Loucy (cell line): ENCODE measurements at regions not wholly inside any gene's neighbourhood (a gene's known extent, or its start where the extent isn't known, plus 50 kb on each side); places are given as distances from the start of the nearest gene placed in this dataset.

Source experiments
- H2AFZ ChIP-seq: fragments of 200-600 bp; sonication (generic); 2 replicates; pipeline ENCODE4 v1.6.0; 2016; ENCODE audit warnings: antibody characterized with exemption, mild to moderate bottlenecking, low read length, moderate library complexity
- H3F3A ChIP-seq: fragments of 200-600 bp; 2 replicates; pipeline ENCODE4 v1.6.0; 2016; ENCODE audit warnings: antibody characterized with exemption, low read depth, mild to moderate bottlenecking
- H3K27me3 ChIP-seq: fragments of 200-600 bp; sonication (generic); 2 replicates; pipeline ENCODE4 v1.6.1; 2014; ENCODE audit warnings: low read length, mild to moderate bottlenecking; ENCODE audit not compliant: insufficient read depth, poor library complexity, severe bottlenecking
- H3K36me3 ChIP-seq: fragments of 200-600 bp; sonication (generic); 2 replicates; pipeline ENCODE4 v1.6.1; 2016; ENCODE audit warnings: low read length; ENCODE audit not compliant: insufficient read depth
- H3K4me1 ChIP-seq: fragments of 200-600 bp; sonication (generic); 2 replicates; pipeline ENCODE4 v1.5.1; 2014; ENCODE audit warnings: low read length, mild to moderate bottlenecking; ENCODE audit not compliant: insufficient read depth, poor library complexity, severe bottlenecking
- H3K4me2 ChIP-seq: fragments of 200-600 bp; sonication (generic); 2 replicates; pipeline ENCODE4 v1.6.0; 2014; ENCODE audit warnings: antibody characterized with exemption, low read length, low read depth, mild to moderate bottlenecking; ENCODE audit not compliant: poor library complexity, severe bottlenecking
- H3K4me3 ChIP-seq: fragments of 200-600 bp; sonication (generic); 2 replicates; pipeline ENCODE4 v1.5.1; 2014; ENCODE audit warnings: low read length, mild to moderate bottlenecking, mixed read lengths; ENCODE audit not compliant: poor library complexity, severe bottlenecking
- H3K79me2 ChIP-seq: fragments of 200-600 bp; sonication (generic); 2 replicates; pipeline ENCODE4 v1.6.1; 2014; ENCODE audit warnings: low read length; ENCODE audit not compliant: insufficient read depth
- H3K9ac ChIP-seq: fragments of 200-600 bp; sonication (generic); 2 replicates; pipeline ENCODE4 v1.6.0; 2014; ENCODE audit warnings: mild to moderate bottlenecking, low read depth, low read length, moderate library complexity; ENCODE audit not compliant: poor library complexity, severe bottlenecking
- H3K9me2 ChIP-seq: fragments of 200-600 bp; sonication (generic); replicated peaks from 2 replicates; pipeline ENCODE4 v1.6.1; 2016; ENCODE audit warnings: low read depth, low read length, mixed read lengths
- H3K9me3 ChIP-seq: fragments of 200-600 bp; sonication (generic); 2 replicates; pipeline ENCODE4 v1.6.1; 2014; ENCODE audit warnings: mild to moderate bottlenecking, antibody characterized with exemption, low read length, low read depth; ENCODE audit not compliant: insufficient read depth
- H4K20me1 ChIP-seq: fragments of 200-600 bp; sonication (generic); 2 replicates; pipeline ENCODE4 v1.6.0; 2014; ENCODE audit warnings: antibody characterized with exemption, low read length, mild to moderate bottlenecking; ENCODE audit not compliant: insufficient read depth, poor library complexity, severe bottlenecking
- CTCF ChIP-seq: fragments of 200-600 bp; sonication (generic); conservative IDR thresholded peaks from 2 replicates; pipeline ENCODE4 v1.5.1; 2014; ENCODE audit warnings: mild to moderate bottlenecking, antibody characterized with exemption, low read length
- EZH2phosphoT487 ChIP-seq: fragments of 200-600 bp; IDR thresholded peaks from 2 replicates; pipeline ENCODE4 v1.6.1; 2018; ENCODE audit warnings: antibody characterized with exemption, mild to moderate bottlenecking, moderate library complexity, borderline replicate concordance

GRCh38 chr14:34113991-34114390, 163.1 kb upstream of the EGLN3 start:
- Histone ChIP-seq H3K9me3 (0 out of 2 replicates have a peak, but pooled peaks cover 4% of the 10 kb centered on the region), H2AFZ (no peak overlapping the region), H3K4me3 (no peak overlapping the region), H3K36me3 (no peaks in the 10 kb centered on the region), H3K9me2 (no peaks in the 10 kb centered on the region), H3K27me3 (no peaks in the 10 kb centered on the region), H3K4me1 (no peaks in the 10 kb centered on the region), H3K9ac (no peak overlapping the region), H3K79me2 (no peaks in the 10 kb centered on the region), H4K20me1 (no peaks in the 10 kb centered on the region), H3K4me2 (no peak overlapping the region), H3F3A (no peaks in the 10 kb centered on the region)
- TF ChIP-seq EZH2phosphoT487 (no peak), CTCF (no peak)

- H2AFZ ChIP-seq: no peak overlapping the region
- 0 out of 2 replicates have a peak, but pooled peaks cover 4% of the 10 kb centered on the region for H3K9me3 ChIP-seq
- TF ChIP-seq CTCF: no peak
- no peak for TF ChIP-seq EZH2phosphoT487
- H3K9ac ChIP-seq: no peak overlapping the region
- no peaks in the 10 kb centered on the region for H3K79me2 ChIP-seq
- no peak overlapping the region for H3K4me3 ChIP-seq
- no peaks in the 10 kb centered on the region for H3F3A ChIP-seq
- H3K9me2 ChIP-seq: no peaks in the 10 kb centered on the region
- no peaks in the 10 kb centered on the region for H3K36me3 ChIP-seq
- H3K27me3 ChIP-seq: no peaks in the 10 kb centered on the region
- no peak overlapping the region for H3K4me2 ChIP-seq
- H3K4me1 ChIP-seq: no peaks in the 10 kb centered on the region
- H4K20me1 ChIP-seq: no peaks in the 10 kb centered on the region
Measured at GRCh38 chr14:34113005-34113511, 162.2 kb upstream of the EGLN3 start.

- H3K27me3 ChIP-seq: no peaks in the 10 kb centered on the region
- no peaks in the 10 kb centered on the region for H3K79me2 ChIP-seq
- no peak overlapping the region for H2AFZ ChIP-seq
- H3K9ac ChIP-seq: no peak overlapping the region
- H3K9me2 ChIP-seq: no peaks in the 10 kb centered on the region
- no peaks in the 10 kb centered on the region for H3F3A ChIP-seq
- H4K20me1 ChIP-seq: no peaks in the 10 kb centered on the region
- H3K36me3 ChIP-seq: no peaks in the 10 kb centered on the region
- no peaks in the 10 kb centered on the region for H3K4me1 ChIP-seq
- 0 out of 2 replicates have a peak, but pooled peaks cover 4% of the 10 kb centered on the region for H3K9me3 ChIP-seq
- H3K4me3 ChIP-seq: no peak overlapping the region
- H3K4me2 ChIP-seq: no peak overlapping the region
- TF ChIP-seq EZH2phosphoT487: no peak
- TF ChIP-seq CTCF: no peak
Measured at GRCh38 chr14:34111953-34112352, 161.1 kb upstream of the EGLN3 start.
